ENCODE measurements at regions not wholly inside any gene's neighbourhood (a gene's known extent, or its start where the extent isn't known, plus 50 kb on each side); places are given as distances from the start of the nearest gene placed in this dataset.

DNA sequence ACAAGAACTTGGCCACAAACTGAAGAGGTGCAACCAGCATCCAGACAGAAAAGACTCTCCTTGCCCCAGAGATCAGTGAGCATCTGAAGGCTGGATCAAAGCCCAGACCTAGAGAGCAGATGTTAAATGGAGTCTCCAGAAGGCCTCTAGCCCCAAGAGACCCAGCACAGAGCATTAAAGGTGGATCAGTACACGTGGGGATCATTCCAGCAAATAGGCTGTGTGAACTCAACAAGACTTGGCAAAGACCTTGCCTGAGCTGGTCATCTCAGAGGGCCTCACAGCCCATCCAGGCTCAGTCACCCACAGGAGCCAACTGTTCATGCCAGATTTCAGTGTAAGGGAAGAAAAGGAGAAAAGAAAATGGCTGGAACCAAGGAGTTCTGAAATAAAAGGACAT lies 214.0 kb downstream of the ENC1 start:
- H3K36me3 Mint-ChIP-seq (ENCODE audit: insufficient read depth, unreplicated experiment): no peaks in the 10 kb centered on the region
- no TSS peak for BruUV-seq (replicated peaks)

DNA sequence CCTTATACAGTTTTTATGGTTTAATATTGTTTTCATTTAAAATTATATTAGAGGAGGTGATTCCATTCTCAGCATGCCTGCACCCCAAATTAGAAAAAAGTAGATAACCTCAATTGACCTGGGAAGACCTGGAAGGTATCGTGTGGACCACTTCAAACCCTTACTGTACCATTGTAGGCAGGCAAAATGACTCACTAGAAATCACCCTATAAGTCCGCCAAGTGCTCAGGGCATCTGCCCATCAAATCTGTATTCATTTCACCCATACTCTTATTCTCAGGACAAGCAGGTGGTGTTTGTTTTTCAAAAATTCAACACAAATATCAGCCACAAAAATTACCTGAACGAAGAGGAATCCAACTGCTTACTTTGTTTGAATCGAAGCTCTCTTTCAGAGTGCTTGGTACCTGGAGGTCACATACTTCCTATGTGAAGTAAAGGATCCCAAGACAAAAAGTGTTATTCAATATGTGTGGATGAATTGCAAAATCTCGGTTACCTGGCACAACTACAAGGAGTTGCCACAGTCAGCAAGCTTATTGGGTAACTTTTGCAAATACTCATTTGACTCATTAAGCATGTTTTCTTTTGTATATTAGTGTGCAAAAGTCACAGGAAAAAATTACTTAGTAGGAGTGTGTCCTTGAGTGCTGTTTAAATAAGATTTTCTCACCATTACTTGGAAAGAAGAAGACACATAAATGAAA lies 216.2 kb downstream of the ENC1 start:
- CTCF ChIA-PET: interaction anchor here (0.9 to 1.0 kb wide), 4 partner anchors 12 to 202 kb away, joined by 3 to 4 read pairs (median 4); no protein-coding TSS in a partner anchor

More for the DNA sequence above, 214.0 kb downstream of the ENC1 start:
- no peak for TF ChIP-seq CTCF (IDR thresholded peaks at IDR 0.05; ENCODE audit: unreplicated experiment)
- no peak overlapping the region for H3K27ac Mint-ChIP-seq (ENCODE audit: unreplicated experiment)
- no peak for DNase-seq
- H3K9me3 Mint-ChIP-seq (ENCODE audit: low read depth, unreplicated experiment): peaks cover 8% of the 10 kb centered on the region
- H3K4me1 Mint-ChIP-seq (ENCODE audit: low read depth, unreplicated experiment): peaks cover 23% of the 10 kb centered on the region
- H3K27me3 Mint-ChIP-seq (ENCODE audit: unreplicated experiment): no peaks in the 10 kb centered on the region
- CTCF ChIA-PET: no interaction called here
- H3K4me3 Mint-ChIP-seq (ENCODE audit: low read depth, unreplicated experiment): no peak overlapping the region
- intact Hi-C loops (cut with micrococcal nuclease; ENCODE audit: unreplicated experiment): no loop called here

DNA sequence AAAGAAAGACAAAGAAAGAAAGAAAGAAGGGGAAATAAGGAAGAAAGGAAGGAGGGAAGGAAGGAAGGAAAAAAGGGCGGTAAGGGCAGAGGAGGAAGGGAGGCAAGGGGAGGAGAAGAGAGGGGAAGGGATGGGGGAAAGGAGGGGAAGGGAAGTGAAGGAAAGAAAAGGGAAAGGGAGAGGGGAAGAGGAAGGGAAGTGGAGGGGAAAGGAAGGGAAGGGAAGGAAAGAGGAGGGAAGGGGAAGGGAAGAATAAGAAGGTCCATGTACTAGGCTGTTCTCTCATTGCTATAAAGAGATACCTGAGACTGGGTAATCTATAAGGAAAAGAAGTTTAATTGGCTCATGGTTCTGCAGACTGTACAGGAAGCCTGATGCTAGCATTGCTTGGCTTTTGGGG lies 217.1 kb downstream of the ENC1 start:
- DNase-seq: no peak
- H3K27ac Mint-ChIP-seq (ENCODE audit: unreplicated experiment): no peak overlapping the region
- no peak overlapping the region for H3K4me3 Mint-ChIP-seq (ENCODE audit: low read depth, unreplicated experiment)
- BruUV-seq (replicated peaks): no TSS peak
- TF ChIP-seq CTCF (IDR thresholded peaks at IDR 0.05; ENCODE audit: unreplicated experiment): no peak
- CTCF ChIA-PET: no interaction called here
- no peaks in the 10 kb centered on the region for H3K36me3 Mint-ChIP-seq (ENCODE audit: insufficient read depth, unreplicated experiment)
- H3K9me3 Mint-ChIP-seq (ENCODE audit: low read depth, unreplicated experiment): peaks cover 4% of the 10 kb centered on the region
- no peaks in the 10 kb centered on the region for H3K27me3 Mint-ChIP-seq (ENCODE audit: unreplicated experiment)
- intact Hi-C loops (cut with micrococcal nuclease; ENCODE audit: unreplicated experiment): no loop called here
- H3K4me1 Mint-ChIP-seq (ENCODE audit: low read depth, unreplicated experiment): peaks cover 23% of the 10 kb centered on the region

More for the DNA sequence above, 216.2 kb downstream of the ENC1 start:
- Mint-ChIP-seq H3K27ac (ENCODE audit: unreplicated experiment) (no peak overlapping the region), H3K9me3 (ENCODE audit: low read depth, unreplicated experiment) (peaks cover 6% of the 10 kb centered on the region), H3K4me1 (ENCODE audit: low read depth, unreplicated experiment) (peaks cover 23% of the 10 kb centered on the region), H3K36me3 (ENCODE audit: insufficient read depth, unreplicated experiment) (no peaks in the 10 kb centered on the region), H3K4me3 (ENCODE audit: low read depth, unreplicated experiment) (no peak overlapping the region), H3K27me3 (ENCODE audit: unreplicated experiment) (no peaks in the 10 kb centered on the region)
- BruUV-seq (replicated peaks): no TSS peak
- intact Hi-C loops (cut with micrococcal nuclease; ENCODE audit: unreplicated experiment): loop anchor here (2.0 kb wide), 1 partner anchor 16 kb away; no protein-coding TSS in a partner anchor
- TF ChIP-seq CTCF (IDR thresholded peaks at IDR 0.05; ENCODE audit: unreplicated experiment): no peak
- DNase-seq: peak; percentile 55

DNA sequence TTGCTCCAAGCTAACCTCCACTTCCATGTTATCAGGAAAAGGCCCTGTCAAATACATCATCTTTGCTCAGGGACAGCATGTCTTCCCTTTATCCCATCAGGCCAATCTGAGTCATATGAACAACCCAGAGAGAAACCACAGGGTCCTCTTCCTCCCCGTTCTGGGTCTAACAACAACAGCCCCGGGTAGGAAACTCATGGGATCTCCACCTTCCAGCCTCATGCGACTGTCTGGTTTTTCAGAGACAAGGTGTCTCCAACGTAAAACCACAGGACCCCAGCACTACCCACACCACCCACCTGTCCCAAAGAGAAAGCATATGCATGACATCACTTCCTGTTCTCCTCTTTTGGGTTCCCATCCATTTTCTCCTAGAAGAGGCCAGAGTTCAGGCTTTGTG lies 217.9 kb downstream of the ENC1 start:
- peaks cover 2% of the 10 kb centered on the region for H3K9me3 Mint-ChIP-seq (ENCODE audit: low read depth, unreplicated experiment)
- H3K27ac Mint-ChIP-seq (ENCODE audit: unreplicated experiment): no peak overlapping the region
- no peak for DNase-seq
- no peaks in the 10 kb centered on the region for H3K27me3 Mint-ChIP-seq (ENCODE audit: unreplicated experiment)
- TF ChIP-seq CTCF (IDR thresholded peaks at IDR 0.05; ENCODE audit: unreplicated experiment): no peak
- H3K4me3 Mint-ChIP-seq (ENCODE audit: low read depth, unreplicated experiment): no peak overlapping the region
- H3K36me3 Mint-ChIP-seq (ENCODE audit: insufficient read depth, unreplicated experiment): no peaks in the 10 kb centered on the region
- H3K4me1 Mint-ChIP-seq (ENCODE audit: low read depth, unreplicated experiment): peaks cover 23% of the 10 kb centered on the region
- intact Hi-C loops (cut with micrococcal nuclease; ENCODE audit: unreplicated experiment): no loop called here
- CTCF ChIA-PET: no interaction called here
- BruUV-seq (replicated peaks): no TSS peak

Measured in Calu3 (cell line).